GM12878 (cell line): ENCODE measurements at regions not wholly inside any gene's neighbourhood (a gene's known extent, or its start where the extent isn't known, plus 50 kb on each side); places are given as distances from the start of the nearest gene placed in this dataset.

ENCODE experiments used
- ATAC-seq: fragments of 200-7000 bp; cut with Tn5 transposase; 3 replicates; pipeline ENCODE4 v1.9.1; 2020; ENCODE audit warnings: mild to moderate bottlenecking, moderate library complexity
- BruUV-seq: library from RNA; stranded (reverse); fragments of 400-500 nt; replicated peaks from 2 replicates; lab custom pipeline; 2021; lab: Mats Ljungman, UMichigan
- CTCF ChIA-PET: fragments of 300-600 bp; sonication (Branson Sonifier 250); formaldehyde crosslinking; extraction: SDS; loops from one replicate; lab custom pipeline; 2021; ENCODE audit warnings: inconsistent platforms; lab: Yijun Ruan, JAX
- POLR2A ChIA-PET: fragments of 350-600 bp; formaldehyde crosslinking; extraction: SDS; loops from one replicate; lab custom pipeline; 2021; ENCODE audit warnings: inconsistent platforms; lab: Charles Lee
- RAD21 ChIA-PET: fragments of 300-600 bp; sonication (Branson Sonifier 250); formaldehyde crosslinking; loops from one replicate; lab custom pipeline; 2023; ENCODE audit warnings: antibody characterized with exemption; ENCODE audit not compliant: unreplicated experiment; lab: Charles Lee
- SMC1A ChIA-PET: fragments of 300-600 bp; sonication (Branson Sonifier 250); formaldehyde crosslinking; loops from one replicate; lab custom pipeline; 2023; ENCODE audit not compliant: unreplicated experiment, uncharacterized antibody; lab: Charles Lee
- DNase-seq: peaks from one replicate; pipeline ENCODE4 v3.0.0-alpha.2; 2011; ENCODE audit warnings: low read depth, low spot score
- FAIRE-seq: peaks from 3 replicates; lab custom pipeline; 2011; peaks lifted over from hg19 to GRCh38; lab: Jason Lieb, UNC
- H2AFZ ChIP-seq: 2 replicates; pipeline ENCODE4 v1.6.0; 2011; ENCODE audit warnings: low read depth, low read length, control low read depth; ENCODE audit not compliant: control insufficient read depth
- H3K27ac ChIP-seq: 2 replicates; pipeline ENCODE4 v1.5.1; 2011; ENCODE audit warnings: control low read depth; ENCODE audit not compliant: control insufficient read depth, insufficient read depth
- H3K27me3 ChIP-seq, 2 experiments: replicated peaks in 1 of 2; 2 replicates each; pipeline versions ENCODE4 v1.6.0 to v1.6.1; 2011; ENCODE audit warnings: low read length in 1 of 2; ENCODE audit not compliant: control insufficient read depth in 2 of 2, insufficient read depth in 2 of 2
- H3K36me3 ChIP-seq, 2 experiments: 2 replicates each; pipeline ENCODE4 v1.5.1; 2011; ENCODE audit warnings: low read length in 1 of 2; ENCODE audit not compliant: control insufficient read depth in 2 of 2, insufficient read depth in 2 of 2
- H3K4me1 ChIP-seq: 2 replicates; pipeline ENCODE4 v1.6.1; 2011; ENCODE audit warnings: mild to moderate bottlenecking, low read length, moderate library complexity, mixed read lengths; ENCODE audit not compliant: control insufficient read depth, insufficient read depth
- H3K4me2 ChIP-seq: 2 replicates; pipeline ENCODE4 v1.6.0; 2011; ENCODE audit warnings: control low read depth; ENCODE audit not compliant: control insufficient read depth, insufficient read depth
- H3K4me3 ChIP-seq: fragments of 200-600 bp; sonication (generic); 2 replicates; pipeline ENCODE4 v1.5.1; 2016
- H3K79me2 ChIP-seq: 2 replicates; pipeline ENCODE4 v1.6.0; 2011; ENCODE audit warnings: low read length; ENCODE audit not compliant: control insufficient read depth, insufficient read depth
- H3K9ac ChIP-seq: 2 replicates; pipeline ENCODE4 v1.8.0; 2011; ENCODE audit warnings: low read length, control low read depth, mixed read lengths; ENCODE audit not compliant: control insufficient read depth, insufficient read depth
- H3K9me3 ChIP-seq: replicated peaks from 3 replicates; pipeline ENCODE4 v1.5.1; 2011; ENCODE audit warnings: mild to moderate bottlenecking, low read length; ENCODE audit not compliant: control insufficient read depth, insufficient read depth
- H4K20me1 ChIP-seq: 2 replicates; pipeline ENCODE4 v1.6.0; 2011; ENCODE audit not compliant: control insufficient read depth, insufficient read depth
- HDAC2 ChIP-seq: fragments of 200-600 bp; sonication (generic); IDR thresholded peaks from 2 replicates; pipeline ENCODE4 v1.6.1; 2017
- SIX5 ChIP-seq: IDR thresholded peaks from 2 replicates; pipeline ENCODE4 v1.6.1; 2011; ENCODE audit warnings: mild to moderate bottlenecking, low read depth, low read length, moderate library complexity; ENCODE audit not compliant: severe bottlenecking
- WGBS: methylation state at CpG from one replicate; pipeline ENCODE4 v1.1.6; 2016; ENCODE audit warnings: low lambda C conversion rate; ENCODE audit not compliant: insufficient replicate concordance, insufficient coverage; ENCODE audit errors: missing lambda C conversion rate; 5-methylcytosine and 5-hydroxymethylcytosine counted together
- in situ Hi-C: fragments of 300-500 bp; cut with MboI; formaldehyde crosslinking; loops from 9 replicates; pipeline ENCODE4 v1.14.3; 2018; ENCODE audit warnings: mixed read lengths
- intact Hi-C: fragments of 100-400 bp; cut with micrococcal nuclease; formaldehyde crosslinking; loops from one replicate; pipeline ENCODE4 v1.14.2; 2022; ENCODE audit not compliant: unreplicated experiment
- TF ChIP-seq, protein P1 (sequence below): fragments of 450-650 bp; IDR thresholded peaks from 2 replicates; pipeline ENCODE4 v1.6.1; 2017; ENCODE audit warnings: borderline replicate concordance
- TF ChIP-seq, protein P2 (sequence below): IDR thresholded peaks from 2 replicates; pipeline ENCODE4 v1.6.1; 2011; ENCODE audit warnings: borderline replicate concordance, low read depth, mild to moderate bottlenecking, moderate library complexity, mixed read lengths, low read length; ENCODE audit not compliant: insufficient read depth; ENCODE audit errors: extremely low read length
- TF ChIP-seq, protein P3 (sequence below): fragments of 150-350 bp; IDR thresholded peaks from 2 replicates; pipeline ENCODE4 v1.6.1; 2014; ENCODE audit warnings: mild to moderate bottlenecking, low read depth, low read length
- TF ChIP-seq, protein P4 (sequence below): fragments of 450-650 bp; IDR thresholded peaks from 2 replicates; pipeline ENCODE4 v1.6.1; 2014; ENCODE audit warnings: mild to moderate bottlenecking

DNA sequence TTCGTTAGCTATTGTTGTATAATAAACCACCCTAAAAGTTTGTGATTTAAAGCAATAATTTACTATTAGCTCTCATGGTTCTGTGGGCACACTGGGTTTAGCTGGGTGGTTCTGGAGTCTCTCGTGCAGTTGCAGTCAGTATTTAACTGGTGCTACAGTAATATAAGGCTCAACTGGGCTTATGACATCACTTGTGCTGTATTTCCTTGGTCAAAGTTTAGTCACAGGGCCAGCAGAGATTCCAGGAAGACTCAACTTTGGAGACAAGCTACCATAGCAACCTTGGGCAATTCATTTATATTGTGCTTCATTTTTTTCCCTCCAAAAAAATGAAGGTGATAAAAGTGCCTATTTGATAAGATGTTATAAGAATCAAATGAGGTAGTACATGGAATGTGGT, 204.2 kb upstream of the GUCY1A2 start (continued):
- TF ChIP-seq, protein P1, sequence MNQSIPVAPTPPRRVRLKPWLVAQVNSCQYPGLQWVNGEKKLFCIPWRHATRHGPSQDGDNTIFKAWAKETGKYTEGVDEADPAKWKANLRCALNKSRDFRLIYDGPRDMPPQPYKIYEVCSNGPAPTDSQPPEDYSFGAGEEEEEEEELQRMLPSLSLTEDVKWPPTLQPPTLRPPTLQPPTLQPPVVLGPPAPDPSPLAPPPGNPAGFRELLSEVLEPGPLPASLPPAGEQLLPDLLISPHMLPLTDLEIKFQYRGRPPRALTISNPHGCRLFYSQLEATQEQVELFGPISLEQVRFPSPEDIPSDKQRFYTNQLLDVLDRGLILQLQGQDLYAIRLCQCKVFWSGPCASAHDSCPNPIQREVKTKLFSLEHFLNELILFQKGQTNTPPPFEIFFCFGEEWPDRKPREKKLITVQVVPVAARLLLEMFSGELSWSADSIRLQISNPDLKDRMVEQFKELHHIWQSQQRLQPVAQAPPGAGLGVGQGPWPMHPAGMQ = no peak
- TF ChIP-seq, all 136 proteins: peak for 0

DNA sequence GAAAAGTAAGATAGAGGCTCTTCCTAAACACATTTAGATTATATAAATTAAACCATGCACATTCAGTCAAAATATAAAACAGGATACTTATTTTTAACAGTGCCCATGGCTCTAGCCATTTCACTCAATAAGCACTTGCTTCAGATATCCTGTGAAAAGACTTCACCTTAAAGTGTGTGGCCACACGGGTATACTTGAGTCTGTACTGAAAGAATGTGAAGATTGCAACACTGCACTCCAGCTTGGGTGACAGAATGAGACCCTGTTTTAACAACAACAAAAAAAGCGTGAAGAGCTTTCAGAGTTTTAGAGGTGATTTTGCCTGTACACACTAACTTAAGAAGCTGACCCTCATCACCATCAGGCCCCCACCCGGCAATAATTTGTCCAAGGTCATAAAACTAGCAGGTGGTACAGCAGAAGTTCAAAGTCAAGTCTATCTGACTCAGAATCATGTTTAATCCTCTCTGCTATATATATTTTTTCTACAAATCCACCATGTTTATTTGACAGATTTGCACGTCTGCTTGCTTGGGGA, 203.5 kb upstream of the GUCY1A2 start:
- FAIRE-seq (no peak), DNase-seq (no peak), ATAC-seq (no peak)
- H3K4me3 ChIP-seq = no peak overlapping the region
- H4K20me1 ChIP-seq = no peaks in the 10 kb centered on the region
- intact Hi-C loops (no loop called here), in situ Hi-C loops (no loop called here)
- TF ChIP-seq SIX5 (no peak), HDAC2 (no peak)
- TF ChIP-seq, protein P2, sequence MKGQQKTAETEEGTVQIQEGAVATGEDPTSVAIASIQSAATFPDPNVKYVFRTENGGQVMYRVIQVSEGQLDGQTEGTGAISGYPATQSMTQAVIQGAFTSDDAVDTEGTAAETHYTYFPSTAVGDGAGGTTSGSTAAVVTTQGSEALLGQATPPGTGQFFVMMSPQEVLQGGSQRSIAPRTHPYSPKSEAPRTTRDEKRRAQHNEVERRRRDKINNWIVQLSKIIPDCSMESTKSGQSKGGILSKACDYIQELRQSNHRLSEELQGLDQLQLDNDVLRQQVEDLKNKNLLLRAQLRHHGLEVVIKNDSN = no peak
- TF ChIP-seq, protein P3, sequence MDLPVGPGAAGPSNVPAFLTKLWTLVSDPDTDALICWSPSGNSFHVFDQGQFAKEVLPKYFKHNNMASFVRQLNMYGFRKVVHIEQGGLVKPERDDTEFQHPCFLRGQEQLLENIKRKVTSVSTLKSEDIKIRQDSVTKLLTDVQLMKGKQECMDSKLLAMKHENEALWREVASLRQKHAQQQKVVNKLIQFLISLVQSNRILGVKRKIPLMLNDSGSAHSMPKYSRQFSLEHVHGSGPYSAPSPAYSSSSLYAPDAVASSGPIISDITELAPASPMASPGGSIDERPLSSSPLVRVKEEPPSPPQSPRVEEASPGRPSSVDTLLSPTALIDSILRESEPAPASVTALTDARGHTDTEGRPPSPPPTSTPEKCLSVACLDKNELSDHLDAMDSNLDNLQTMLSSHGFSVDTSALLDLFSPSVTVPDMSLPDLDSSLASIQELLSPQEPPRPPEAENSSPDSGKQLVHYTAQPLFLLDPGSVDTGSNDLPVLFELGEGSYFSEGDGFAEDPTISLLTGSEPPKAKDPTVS = no peak
- TF ChIP-seq, protein P4, sequence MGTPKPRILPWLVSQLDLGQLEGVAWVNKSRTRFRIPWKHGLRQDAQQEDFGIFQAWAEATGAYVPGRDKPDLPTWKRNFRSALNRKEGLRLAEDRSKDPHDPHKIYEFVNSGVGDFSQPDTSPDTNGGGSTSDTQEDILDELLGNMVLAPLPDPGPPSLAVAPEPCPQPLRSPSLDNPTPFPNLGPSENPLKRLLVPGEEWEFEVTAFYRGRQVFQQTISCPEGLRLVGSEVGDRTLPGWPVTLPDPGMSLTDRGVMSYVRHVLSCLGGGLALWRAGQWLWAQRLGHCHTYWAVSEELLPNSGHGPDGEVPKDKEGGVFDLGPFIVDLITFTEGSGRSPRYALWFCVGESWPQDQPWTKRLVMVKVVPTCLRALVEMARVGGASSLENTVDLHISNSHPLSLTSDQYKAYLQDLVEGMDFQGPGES = no peak
- BruUV-seq = no TSS peak
- 16% methylated on average over 4 of the region's 4 CpGs for WGBS
- no peak overlapping the region for H3K4me2 ChIP-seq
- no peaks in the 10 kb centered on the region for H3K4me1 ChIP-seq
- H3K79me2 ChIP-seq = no peaks in the 10 kb centered on the region
- no peak overlapping the region for H3K9ac ChIP-seq
- H3K27ac ChIP-seq = no peak overlapping the region
- ChIA-PET RAD21 (no interaction called here), CTCF (interaction anchor here (0.6 to 1.0 kb wide), 2 partner anchors 80 to 1255 kb away, joined by 3 read pairs; no protein-coding TSS in a partner anchor), POLR2A (no interaction called here), SMC1A (interaction anchor here (0.5 kb wide), 1 partner anchor 499 kb away, joined by 3 read pairs; no protein-coding TSS in a partner anchor)
- H2AFZ ChIP-seq = no peak overlapping the region
- no peaks in the 10 kb centered on the region for H3K9me3 ChIP-seq
- H3K36me3 ChIP-seq = no peaks in the 10 kb centered on the region
- no peaks in the 10 kb centered on the region; a peak in 1 of 4 replicates for H3K27me3 ChIP-seq
